ENCODE measurements at regions not wholly inside any gene's neighbourhood (a gene's known extent, or its start where the extent isn't known, plus 50 kb on each side); places are given as distances from the start of the nearest gene placed in this dataset.

- POLR2A ChIA-PET (ENCODE audit: low non-redundant PET): no interaction called here
- intact Hi-C loops (cut with micrococcal nuclease; ENCODE audit: unreplicated experiment): no loop called here
- Histone ChIP-seq H3K4me1 (ENCODE audit: insufficient read depth, low read length, poor library complexity, severe bottlenecking) (no peaks in the 10 kb centered on the region), H3K36me3 (ENCODE audit: insufficient read depth, low read length, poor library complexity, severe bottlenecking) (no peaks in the 10 kb centered on the region), H3K9me3 (ENCODE audit: low read depth, low read length, poor library complexity, severe bottlenecking) (no peaks in the 10 kb centered on the region), H3K27me3 (replicated peaks; ENCODE audit: insufficient read depth, low read depth, low read length, poor library complexity) (no peaks in the 10 kb centered on the region), H3K27ac (ENCODE audit: low read depth, low read length, poor library complexity, severe bottlenecking) (no peak overlapping the region), H3K4me3 (ENCODE audit: low read depth, low read length, poor library complexity, severe bottlenecking) (no peak overlapping the region)
- TF ChIP-seq, protein P1, sequence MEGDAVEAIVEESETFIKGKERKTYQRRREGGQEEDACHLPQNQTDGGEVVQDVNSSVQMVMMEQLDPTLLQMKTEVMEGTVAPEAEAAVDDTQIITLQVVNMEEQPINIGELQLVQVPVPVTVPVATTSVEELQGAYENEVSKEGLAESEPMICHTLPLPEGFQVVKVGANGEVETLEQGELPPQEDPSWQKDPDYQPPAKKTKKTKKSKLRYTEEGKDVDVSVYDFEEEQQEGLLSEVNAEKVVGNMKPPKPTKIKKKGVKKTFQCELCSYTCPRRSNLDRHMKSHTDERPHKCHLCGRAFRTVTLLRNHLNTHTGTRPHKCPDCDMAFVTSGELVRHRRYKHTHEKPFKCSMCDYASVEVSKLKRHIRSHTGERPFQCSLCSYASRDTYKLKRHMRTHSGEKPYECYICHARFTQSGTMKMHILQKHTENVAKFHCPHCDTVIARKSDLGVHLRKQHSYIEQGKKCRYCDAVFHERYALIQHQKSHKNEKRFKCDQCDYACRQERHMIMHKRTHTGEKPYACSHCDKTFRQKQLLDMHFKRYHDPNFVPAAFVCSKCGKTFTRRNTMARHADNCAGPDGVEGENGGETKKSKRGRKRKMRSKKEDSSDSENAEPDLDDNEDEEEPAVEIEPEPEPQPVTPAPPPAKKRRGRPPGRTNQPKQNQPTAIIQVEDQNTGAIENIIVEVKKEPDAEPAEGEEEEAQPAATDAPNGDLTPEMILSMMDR (conservative IDR thresholded peaks at IDR 0.05; ENCODE audit: low read depth, low read length): no peak
- TF ChIP-seq EZH2 (IDR thresholded peaks at IDR 0.05; ENCODE audit: borderline replicate concordance, low read depth, low read length, poor library complexity, severe bottlenecking): no peak
- no TSS peak for BruUV-seq (replicated peaks)
- no peak for DNase-seq (ENCODE audit: low spot score)
- CTCF ChIA-PET: no interaction called here
Observed at GRCh38 chr11:23944923-23945322, 551.9 kb upstream of the LUZP2 start.

DNA sequence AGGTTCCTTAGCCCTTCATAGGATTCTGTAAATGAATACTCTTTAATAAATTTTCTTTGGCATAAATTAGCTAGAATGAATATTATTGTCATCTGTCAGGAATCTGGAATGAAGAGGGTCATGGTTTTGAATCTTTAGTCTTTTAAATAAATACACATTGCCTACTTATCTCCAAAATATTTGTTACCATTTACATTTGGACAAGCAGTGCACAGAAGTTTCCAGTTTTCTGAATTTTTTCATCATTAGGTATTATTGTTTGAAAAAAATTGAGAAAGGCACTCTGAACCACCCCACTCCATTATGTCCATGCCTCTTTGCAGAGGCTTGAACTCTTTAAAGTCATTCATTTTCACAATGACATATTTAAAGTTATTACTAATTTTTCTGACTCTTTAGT, 549.0 kb upstream of the LUZP2 start:
- intact Hi-C loops (cut with micrococcal nuclease; ENCODE audit: unreplicated experiment): no loop called here

DNA sequence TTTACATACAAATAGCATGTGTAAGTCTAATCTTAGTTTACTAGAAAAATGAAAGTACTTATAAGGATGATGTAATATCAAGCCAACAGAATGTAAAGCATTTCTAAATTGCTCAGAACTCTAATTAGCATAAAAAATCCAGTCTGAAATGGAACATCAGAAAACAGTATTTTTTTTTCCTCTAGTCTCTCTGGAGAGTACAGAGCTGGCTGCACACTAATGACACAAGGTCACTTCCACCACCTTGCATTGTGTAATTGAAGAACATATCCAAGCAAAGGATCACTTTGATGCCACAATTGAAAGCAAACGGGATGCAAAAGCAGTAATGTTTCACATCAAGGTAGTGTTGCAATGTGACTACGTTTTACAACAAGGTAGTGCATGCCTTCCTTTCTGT, 548.0 kb upstream of the LUZP2 start:
- no TSS peak for BruUV-seq (replicated peaks)
- Histone ChIP-seq H3K9me3 (ENCODE audit: low read depth, low read length, poor library complexity, severe bottlenecking) (no peaks in the 10 kb centered on the region), H3K27me3 (replicated peaks; ENCODE audit: insufficient read depth, low read depth, low read length, poor library complexity) (no peaks in the 10 kb centered on the region), H3K36me3 (ENCODE audit: insufficient read depth, low read length, poor library complexity, severe bottlenecking) (no peaks in the 10 kb centered on the region), H3K4me3 (ENCODE audit: low read depth, low read length, poor library complexity, severe bottlenecking) (no peak overlapping the region), H3K27ac (ENCODE audit: low read depth, low read length, poor library complexity, severe bottlenecking) (no peak overlapping the region), H3K4me1 (ENCODE audit: insufficient read depth, low read length, poor library complexity, severe bottlenecking) (no peaks in the 10 kb centered on the region)
- DNase-seq (ENCODE audit: low spot score): no peak
- ChIA-PET CTCF (no interaction called here), POLR2A (ENCODE audit: low non-redundant PET) (no interaction called here)
- no peak for TF ChIP-seq EZH2 (IDR thresholded peaks at IDR 0.05; ENCODE audit: borderline replicate concordance, low read depth, low read length, poor library complexity, severe bottlenecking)
- TF ChIP-seq, protein P1 (conservative IDR thresholded peaks at IDR 0.05; ENCODE audit: low read depth, low read length): no peak
- intact Hi-C loops (cut with micrococcal nuclease; ENCODE audit: unreplicated experiment): no loop called here

More for the DNA sequence above, 549.0 kb upstream of the LUZP2 start:
- ChIA-PET CTCF (no interaction called here), POLR2A (ENCODE audit: low non-redundant PET) (no interaction called here)
- Histone ChIP-seq H3K36me3 (ENCODE audit: insufficient read depth, low read length, poor library complexity, severe bottlenecking) (no peaks in the 10 kb centered on the region), H3K27me3 (replicated peaks; ENCODE audit: insufficient read depth, low read depth, low read length, poor library complexity) (no peaks in the 10 kb centered on the region), H3K4me1 (ENCODE audit: insufficient read depth, low read length, poor library complexity, severe bottlenecking) (no peaks in the 10 kb centered on the region), H3K27ac (ENCODE audit: low read depth, low read length, poor library complexity, severe bottlenecking) (no peak overlapping the region), H3K9me3 (ENCODE audit: low read depth, low read length, poor library complexity, severe bottlenecking) (no peaks in the 10 kb centered on the region), H3K4me3 (ENCODE audit: low read depth, low read length, poor library complexity, severe bottlenecking) (no peak overlapping the region)
- TF ChIP-seq, protein P1 (conservative IDR thresholded peaks at IDR 0.05; ENCODE audit: low read depth, low read length): no peak
- no peak for TF ChIP-seq EZH2 (IDR thresholded peaks at IDR 0.05; ENCODE audit: borderline replicate concordance, low read depth, low read length, poor library complexity, severe bottlenecking)
- no TSS peak for BruUV-seq (replicated peaks)
- DNase-seq (ENCODE audit: low spot score): no peak
